ENCODE measurements at regions not wholly inside any gene's neighbourhood (a gene's known extent, or its start where the extent isn't known, plus 50 kb on each side); places are given as distances from the start of the nearest gene placed in this dataset.
"Not testable (repeated sequence)": the region's sequence is repeated elsewhere in the genome, so short reads cannot be mapped to it uniquely, and the experiment has no call there.

GRCh38 chr15:69766156-69766555, 313.5 kb downstream of the RPLP1 start:
- Histone ChIP-seq H3K9me2 (ENCODE audit: low read depth, low read length) (no peaks in the 10 kb centered on the region), H3K4me3 (ENCODE audit: low read depth, low read length, poor library complexity, severe bottlenecking) (no peak overlapping the region), H4K20me1 (ENCODE audit: insufficient read depth, low read length) (no peaks in the 10 kb centered on the region), H3K4me1 (ENCODE audit: insufficient read depth, low read length, severe bottlenecking) (peaks cover 28% of the 10 kb centered on the region), H3K79me2 (ENCODE audit: insufficient read depth, low read length) (no peaks in the 10 kb centered on the region), H3K27me3 (ENCODE audit: insufficient read depth, low read length) (no peaks in the 10 kb centered on the region), H3K9ac (ENCODE audit: low read length) (no peak overlapping the region), H3F3A (ENCODE audit: insufficient read depth, low read length) (no peaks in the 10 kb centered on the region), H3K27ac (ENCODE audit: low read depth, low read length, poor library complexity, severe bottlenecking) (no peak overlapping the region), H3K36me3 (ENCODE audit: insufficient read depth, low read length) (no peaks in the 10 kb centered on the region), H3K9me3 (ENCODE audit: low read length) (peaks cover 19% of the 10 kb centered on the region), H2AFZ (ENCODE audit: low read length) (no peak overlapping the region), H3K4me2 (ENCODE audit: low read length) (no peak overlapping the region)
- no peak for TF ChIP-seq EZH2 (IDR thresholded peaks at IDR 0.05; ENCODE audit: borderline replicate concordance, low read length)
- TF ChIP-seq, protein P1, sequence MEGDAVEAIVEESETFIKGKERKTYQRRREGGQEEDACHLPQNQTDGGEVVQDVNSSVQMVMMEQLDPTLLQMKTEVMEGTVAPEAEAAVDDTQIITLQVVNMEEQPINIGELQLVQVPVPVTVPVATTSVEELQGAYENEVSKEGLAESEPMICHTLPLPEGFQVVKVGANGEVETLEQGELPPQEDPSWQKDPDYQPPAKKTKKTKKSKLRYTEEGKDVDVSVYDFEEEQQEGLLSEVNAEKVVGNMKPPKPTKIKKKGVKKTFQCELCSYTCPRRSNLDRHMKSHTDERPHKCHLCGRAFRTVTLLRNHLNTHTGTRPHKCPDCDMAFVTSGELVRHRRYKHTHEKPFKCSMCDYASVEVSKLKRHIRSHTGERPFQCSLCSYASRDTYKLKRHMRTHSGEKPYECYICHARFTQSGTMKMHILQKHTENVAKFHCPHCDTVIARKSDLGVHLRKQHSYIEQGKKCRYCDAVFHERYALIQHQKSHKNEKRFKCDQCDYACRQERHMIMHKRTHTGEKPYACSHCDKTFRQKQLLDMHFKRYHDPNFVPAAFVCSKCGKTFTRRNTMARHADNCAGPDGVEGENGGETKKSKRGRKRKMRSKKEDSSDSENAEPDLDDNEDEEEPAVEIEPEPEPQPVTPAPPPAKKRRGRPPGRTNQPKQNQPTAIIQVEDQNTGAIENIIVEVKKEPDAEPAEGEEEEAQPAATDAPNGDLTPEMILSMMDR (IDR thresholded peaks at IDR 0.05; ENCODE audit: low read length), result no peak

DNA sequence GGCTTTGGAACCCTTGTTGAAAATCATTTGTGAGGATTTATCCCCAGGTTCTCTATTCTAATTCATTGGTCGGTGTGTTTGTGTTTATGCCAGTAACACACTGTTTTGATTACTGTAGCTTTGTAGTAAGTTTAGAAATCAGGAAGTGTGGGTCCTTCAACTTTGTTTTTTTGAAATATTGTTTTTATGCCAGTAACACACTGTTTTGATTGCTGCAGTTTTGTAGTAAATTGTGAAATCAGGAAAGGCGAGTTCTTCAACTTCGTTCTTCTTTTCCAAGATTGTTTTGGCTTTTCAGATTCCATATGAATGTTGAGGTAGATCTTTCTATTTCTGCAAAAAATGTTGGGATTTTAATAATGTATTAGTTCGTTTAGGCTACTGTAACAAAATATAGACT, 314.6 kb downstream of the RPLP1 start:
- Histone ChIP-seq H3K27ac (ENCODE audit: low read depth, low read length, poor library complexity, severe bottlenecking) (no peak overlapping the region), H4K20me1 (ENCODE audit: insufficient read depth, low read length) (no peaks in the 10 kb centered on the region), H3K27me3 (ENCODE audit: insufficient read depth, low read length) (no peaks in the 10 kb centered on the region), H3K4me1 (ENCODE audit: insufficient read depth, low read length, severe bottlenecking) (peaks cover 24% of the 10 kb centered on the region), H3K4me2 (ENCODE audit: low read length) (no peak overlapping the region), H3K9me2 (ENCODE audit: low read depth, low read length) (no peaks in the 10 kb centered on the region), H2AFZ (ENCODE audit: low read length) (no peak overlapping the region), H3K4me3 (ENCODE audit: low read depth, low read length, poor library complexity, severe bottlenecking) (no peak overlapping the region), H3F3A (ENCODE audit: insufficient read depth, low read length) (no peaks in the 10 kb centered on the region), H3K36me3 (ENCODE audit: insufficient read depth, low read length) (no peaks in the 10 kb centered on the region), H3K9ac (ENCODE audit: low read length) (no peak overlapping the region), H3K9me3 (ENCODE audit: low read length) (peaks cover 19% of the 10 kb centered on the region), H3K79me2 (ENCODE audit: insufficient read depth, low read length) (no peaks in the 10 kb centered on the region)
- no peak for TF ChIP-seq EZH2 (IDR thresholded peaks at IDR 0.05; ENCODE audit: borderline replicate concordance, low read length)
- TF ChIP-seq, protein P1 (IDR thresholded peaks at IDR 0.05; ENCODE audit: low read length), result no peak

DNA sequence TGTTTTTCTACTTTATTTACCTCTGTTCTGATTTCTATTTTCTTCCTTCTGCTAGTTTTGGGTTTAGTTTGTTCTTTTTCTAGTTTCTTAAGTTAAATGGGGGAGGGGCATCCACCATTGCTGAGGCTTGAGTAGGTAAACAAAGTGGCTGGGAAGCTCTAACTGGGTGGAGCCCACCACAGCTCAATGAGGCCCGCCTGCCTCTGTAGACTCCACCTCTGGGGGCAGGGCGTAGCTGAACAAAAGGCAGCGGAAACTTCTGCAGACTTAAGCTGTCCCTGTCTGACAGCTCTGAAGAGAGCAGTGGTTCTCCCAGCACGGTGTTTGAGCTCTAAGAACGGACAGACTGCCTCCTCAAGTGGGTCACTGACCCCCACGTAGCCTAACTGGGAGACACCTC, 316.7 kb downstream of the RPLP1 start:
- H3K4me1 ChIP-seq (ENCODE audit: insufficient read depth, low read length, severe bottlenecking); H2AFZ ChIP-seq (ENCODE audit: low read length); H3K27me3 ChIP-seq (ENCODE audit: insufficient read depth, low read length); H3K9me2 ChIP-seq (ENCODE audit: low read depth, low read length); H3K9ac ChIP-seq (ENCODE audit: low read length); H3K27ac ChIP-seq (ENCODE audit: low read depth, low read length, poor library complexity, severe bottlenecking); H3F3A ChIP-seq (ENCODE audit: insufficient read depth, low read length); H4K20me1 ChIP-seq (ENCODE audit: insufficient read depth, low read length); H3K4me3 ChIP-seq (ENCODE audit: low read depth, low read length, poor library complexity, severe bottlenecking); H3K79me2 ChIP-seq (ENCODE audit: insufficient read depth, low read length); H3K4me2 ChIP-seq (ENCODE audit: low read length); H3K36me3 ChIP-seq (ENCODE audit: insufficient read depth, low read length): not testable (repeated sequence)
- peaks cover 19% of the 10 kb centered on the region for H3K9me3 ChIP-seq (ENCODE audit: low read length)

GRCh38 chr15:69774258-69774657, 321.6 kb downstream of the RPLP1 start:
- H3K9me2 ChIP-seq (ENCODE audit: low read depth, low read length); H3K4me3 ChIP-seq (ENCODE audit: low read depth, low read length, poor library complexity, severe bottlenecking); H3K27me3 ChIP-seq (ENCODE audit: insufficient read depth, low read length); H3K27ac ChIP-seq (ENCODE audit: low read depth, low read length, poor library complexity, severe bottlenecking); H3K4me1 ChIP-seq (ENCODE audit: insufficient read depth, low read length, severe bottlenecking); H3K4me2 ChIP-seq (ENCODE audit: low read length); H3F3A ChIP-seq (ENCODE audit: insufficient read depth, low read length); H3K9me3 ChIP-seq (ENCODE audit: low read length); H3K79me2 ChIP-seq (ENCODE audit: insufficient read depth, low read length); H4K20me1 ChIP-seq (ENCODE audit: insufficient read depth, low read length); H3K9ac ChIP-seq (ENCODE audit: low read length); H3K36me3 ChIP-seq (ENCODE audit: insufficient read depth, low read length); H2AFZ ChIP-seq (ENCODE audit: low read length): not testable (repeated sequence)

- H3K4me2 ChIP-seq (ENCODE audit: low read length); H3K9me2 ChIP-seq (ENCODE audit: low read depth, low read length); H3K4me1 ChIP-seq (ENCODE audit: insufficient read depth, low read length, severe bottlenecking); H3K27ac ChIP-seq (ENCODE audit: low read depth, low read length, poor library complexity, severe bottlenecking); H3K9ac ChIP-seq (ENCODE audit: low read length); H2AFZ ChIP-seq (ENCODE audit: low read length); H3K79me2 ChIP-seq (ENCODE audit: insufficient read depth, low read length); H3K27me3 ChIP-seq (ENCODE audit: insufficient read depth, low read length); H3K36me3 ChIP-seq (ENCODE audit: insufficient read depth, low read length); H3F3A ChIP-seq (ENCODE audit: insufficient read depth, low read length); H3K9me3 ChIP-seq (ENCODE audit: low read length); H4K20me1 ChIP-seq (ENCODE audit: insufficient read depth, low read length); H3K4me3 ChIP-seq (ENCODE audit: low read depth, low read length, poor library complexity, severe bottlenecking): not testable (repeated sequence)
These were observed 322.1 kb downstream of the RPLP1 start for GRCh38 chr15:69774711-69775110.
